HEK293 (cell line): ENCODE measurements at regions not wholly inside any gene's neighbourhood (a gene's known extent, or its start where the extent isn't known, plus 50 kb on each side); places are given as distances from the start of the nearest gene placed in this dataset.

Source experiments
- MEIS1 ChIP-seq: sonication (generic); formaldehyde crosslinking; IDR thresholded peaks from 2 replicates; pipeline ENCODE4 v1.8.1; 2022; ENCODE audit warnings: missing genetic modification reagents, mild to moderate bottlenecking, borderline replicate concordance
- ZBTB1 ChIP-seq: fragments of 450-650 bp; formaldehyde crosslinking; IDR thresholded peaks from 2 replicates; pipeline ENCODE4 v1.5.1; 2016; ENCODE audit warnings: missing biosample characterization, missing genetic modification characterization
- ZBTB21 ChIP-seq: fragments of 450-650 bp; formaldehyde crosslinking; IDR thresholded peaks from 2 replicates; pipeline ENCODE4 v1.5.1; 2017; ENCODE audit warnings: missing biosample characterization, missing genetic modification characterization
- ZNF239 ChIP-seq: fragments of 450-650 bp; formaldehyde crosslinking; IDR thresholded peaks from 2 replicates; pipeline ENCODE4 v1.5.1; 2016; ENCODE audit warnings: missing biosample characterization, missing genetic modification characterization
- ZNF530 ChIP-seq: fragments of 450-650 bp; formaldehyde crosslinking; IDR thresholded peaks from 2 replicates; pipeline ENCODE4 v1.5.1; 2016; ENCODE audit warnings: low read depth, missing biosample characterization, missing genetic modification characterization
- ZNF561 ChIP-seq: fragments of 450-650 bp; IDR thresholded peaks from 2 replicates; pipeline ENCODE4 v1.5.1; 2018; ENCODE audit warnings: missing biosample characterization, missing genetic modification characterization, borderline replicate concordance
- ZNF621 ChIP-seq: fragments of 450-650 bp; formaldehyde crosslinking; IDR thresholded peaks from 2 replicates; pipeline ENCODE4 v1.5.1; 2017; ENCODE audit warnings: missing biosample characterization, missing genetic modification characterization
- TF ChIP-seq, protein P1 (sequence below): fragments of 450-650 bp; formaldehyde crosslinking; IDR thresholded peaks from 2 replicates; pipeline ENCODE4 v1.5.1; 2016; ENCODE audit warnings: missing biosample characterization, missing genetic modification characterization
- TF ChIP-seq, protein P2 (sequence below): fragments of 450-650 bp; formaldehyde crosslinking; IDR thresholded peaks from 2 replicates; pipeline ENCODE4 v1.5.1; 2016; ENCODE audit warnings: missing biosample characterization, missing genetic modification characterization

DNA sequence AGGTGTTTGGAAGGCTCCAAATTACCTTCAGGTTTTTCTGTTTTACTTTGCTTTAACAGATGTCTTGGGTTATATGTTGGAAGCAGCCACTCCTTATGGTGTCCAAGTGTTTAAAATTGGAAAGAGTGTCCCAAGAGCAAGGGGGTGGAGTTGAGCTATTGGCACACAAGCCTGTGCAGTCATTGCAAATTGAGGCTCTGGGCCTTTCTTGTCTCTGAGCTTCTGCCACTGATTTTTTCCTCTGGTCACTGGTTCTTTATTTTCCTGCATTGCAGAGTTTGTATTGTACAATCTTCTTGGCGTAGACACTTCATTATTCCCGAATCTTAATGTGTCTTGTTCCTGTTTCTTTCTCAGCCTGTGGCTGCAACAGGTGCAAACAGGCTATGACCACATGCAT, 598.8 kb downstream of the RNF144B start:
- TF ChIP-seq, protein P1, sequence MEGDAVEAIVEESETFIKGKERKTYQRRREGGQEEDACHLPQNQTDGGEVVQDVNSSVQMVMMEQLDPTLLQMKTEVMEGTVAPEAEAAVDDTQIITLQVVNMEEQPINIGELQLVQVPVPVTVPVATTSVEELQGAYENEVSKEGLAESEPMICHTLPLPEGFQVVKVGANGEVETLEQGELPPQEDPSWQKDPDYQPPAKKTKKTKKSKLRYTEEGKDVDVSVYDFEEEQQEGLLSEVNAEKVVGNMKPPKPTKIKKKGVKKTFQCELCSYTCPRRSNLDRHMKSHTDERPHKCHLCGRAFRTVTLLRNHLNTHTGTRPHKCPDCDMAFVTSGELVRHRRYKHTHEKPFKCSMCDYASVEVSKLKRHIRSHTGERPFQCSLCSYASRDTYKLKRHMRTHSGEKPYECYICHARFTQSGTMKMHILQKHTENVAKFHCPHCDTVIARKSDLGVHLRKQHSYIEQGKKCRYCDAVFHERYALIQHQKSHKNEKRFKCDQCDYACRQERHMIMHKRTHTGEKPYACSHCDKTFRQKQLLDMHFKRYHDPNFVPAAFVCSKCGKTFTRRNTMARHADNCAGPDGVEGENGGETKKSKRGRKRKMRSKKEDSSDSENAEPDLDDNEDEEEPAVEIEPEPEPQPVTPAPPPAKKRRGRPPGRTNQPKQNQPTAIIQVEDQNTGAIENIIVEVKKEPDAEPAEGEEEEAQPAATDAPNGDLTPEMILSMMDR (tag by site-specific recombination): no peak
- no peak for TF ChIP-seq ZNF530 (tag by site-specific recombination)
- TF ChIP-seq, protein P2, sequence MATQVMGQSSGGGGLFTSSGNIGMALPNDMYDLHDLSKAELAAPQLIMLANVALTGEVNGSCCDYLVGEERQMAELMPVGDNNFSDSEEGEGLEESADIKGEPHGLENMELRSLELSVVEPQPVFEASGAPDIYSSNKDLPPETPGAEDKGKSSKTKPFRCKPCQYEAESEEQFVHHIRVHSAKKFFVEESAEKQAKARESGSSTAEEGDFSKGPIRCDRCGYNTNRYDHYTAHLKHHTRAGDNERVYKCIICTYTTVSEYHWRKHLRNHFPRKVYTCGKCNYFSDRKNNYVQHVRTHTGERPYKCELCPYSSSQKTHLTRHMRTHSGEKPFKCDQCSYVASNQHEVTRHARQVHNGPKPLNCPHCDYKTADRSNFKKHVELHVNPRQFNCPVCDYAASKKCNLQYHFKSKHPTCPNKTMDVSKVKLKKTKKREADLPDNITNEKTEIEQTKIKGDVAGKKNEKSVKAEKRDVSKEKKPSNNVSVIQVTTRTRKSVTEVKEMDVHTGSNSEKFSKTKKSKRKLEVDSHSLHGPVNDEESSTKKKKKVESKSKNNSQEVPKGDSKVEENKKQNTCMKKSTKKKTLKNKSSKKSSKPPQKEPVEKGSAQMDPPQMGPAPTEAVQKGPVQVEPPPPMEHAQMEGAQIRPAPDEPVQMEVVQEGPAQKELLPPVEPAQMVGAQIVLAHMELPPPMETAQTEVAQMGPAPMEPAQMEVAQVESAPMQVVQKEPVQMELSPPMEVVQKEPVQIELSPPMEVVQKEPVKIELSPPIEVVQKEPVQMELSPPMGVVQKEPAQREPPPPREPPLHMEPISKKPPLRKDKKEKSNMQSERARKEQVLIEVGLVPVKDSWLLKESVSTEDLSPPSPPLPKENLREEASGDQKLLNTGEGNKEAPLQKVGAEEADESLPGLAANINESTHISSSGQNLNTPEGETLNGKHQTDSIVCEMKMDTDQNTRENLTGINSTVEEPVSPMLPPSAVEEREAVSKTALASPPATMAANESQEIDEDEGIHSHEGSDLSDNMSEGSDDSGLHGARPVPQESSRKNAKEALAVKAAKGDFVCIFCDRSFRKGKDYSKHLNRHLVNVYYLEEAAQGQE (tag by site-specific recombination): no peak
- no peak for TF ChIP-seq ZBTB21
- no peak for TF ChIP-seq ZNF621
- TF ChIP-seq ZBTB1 (tag by site-specific recombination): no peak
- TF ChIP-seq MEIS1: no peak
- no peak for TF ChIP-seq ZNF561 (tag by site-specific recombination)
- no peak for TF ChIP-seq ZNF239
